Breast epithelium (tissue), 3 donors: ENCODE measurements at regions not wholly inside any gene's neighbourhood (a gene's known extent, or its start where the extent isn't known, plus 50 kb on each side); places are given as distances from the start of the nearest gene placed in this dataset.

Source experiments
- CTCF ChIP-seq, 3 donors: fragments of 450-650 bp; IDR thresholded peaks; one replicate each; pipeline ENCODE4 v1.5.1; 2016 to 2017; ENCODE audit warnings: antibody characterized with exemption in 3 of 3, mild to moderate bottlenecking in 3 of 3, moderate library complexity in 3 of 3
- POLR2AphosphoS5 ChIP-seq, 3 donors: sonication (generic); formaldehyde crosslinking; IDR thresholded peaks; one replicate each; pipeline ENCODE4 v1.6.1; 2017; ENCODE audit warnings: antibody characterized with exemption in 3 of 3

- TF ChIP-seq CTCF (IDR thresholded peaks at IDR 0.05) (no peak), POLR2AphosphoS5 (IDR thresholded peaks at IDR 0.05) (no peak)
Measured at GRCh38 chr10:111821871-111822270, 361.7 kb downstream of the GPAM start.
